ENCODE measurements at regions not wholly inside any gene's neighbourhood (a gene's known extent, or its start where the extent isn't known, plus 50 kb on each side); places are given as distances from the start of the nearest gene placed in this dataset.

DNA sequence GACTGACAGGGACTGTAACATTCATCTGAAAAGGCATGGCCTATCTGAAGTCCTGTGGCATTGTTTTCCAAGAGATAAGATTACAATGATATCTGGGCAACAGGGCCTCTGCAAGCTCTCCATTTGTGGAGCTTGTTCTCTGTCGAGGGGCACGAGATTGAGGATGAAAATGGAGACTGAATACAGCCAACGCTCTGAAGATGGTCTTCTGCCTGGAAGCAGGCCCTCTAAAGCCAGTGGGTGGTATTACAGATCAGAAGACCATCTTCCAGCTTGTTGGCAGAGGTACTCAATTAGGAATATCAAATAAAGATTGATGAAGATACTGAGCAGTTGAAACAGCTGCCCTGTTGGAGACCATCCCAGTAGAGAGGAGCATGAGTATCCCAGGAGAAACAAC lies 288.2 kb downstream of the CENPW start:
- Histone ChIP-seq H3K36me3 (no peaks in the 10 kb centered on the region), H3K27me3 (ENCODE audit: low read depth) (no peaks in the 10 kb centered on the region), H3K27ac (replicated peaks) (no peak overlapping the region), H3K4me3 (no peak overlapping the region), H3K9me3 (replicated peaks) (no peaks in the 10 kb centered on the region), H3K4me1 (no peaks in the 10 kb centered on the region)
- DNase-seq, result no peak
- intact Hi-C loops (cut with micrococcal nuclease), result no loop called here
- TF ChIP-seq, protein P1, sequence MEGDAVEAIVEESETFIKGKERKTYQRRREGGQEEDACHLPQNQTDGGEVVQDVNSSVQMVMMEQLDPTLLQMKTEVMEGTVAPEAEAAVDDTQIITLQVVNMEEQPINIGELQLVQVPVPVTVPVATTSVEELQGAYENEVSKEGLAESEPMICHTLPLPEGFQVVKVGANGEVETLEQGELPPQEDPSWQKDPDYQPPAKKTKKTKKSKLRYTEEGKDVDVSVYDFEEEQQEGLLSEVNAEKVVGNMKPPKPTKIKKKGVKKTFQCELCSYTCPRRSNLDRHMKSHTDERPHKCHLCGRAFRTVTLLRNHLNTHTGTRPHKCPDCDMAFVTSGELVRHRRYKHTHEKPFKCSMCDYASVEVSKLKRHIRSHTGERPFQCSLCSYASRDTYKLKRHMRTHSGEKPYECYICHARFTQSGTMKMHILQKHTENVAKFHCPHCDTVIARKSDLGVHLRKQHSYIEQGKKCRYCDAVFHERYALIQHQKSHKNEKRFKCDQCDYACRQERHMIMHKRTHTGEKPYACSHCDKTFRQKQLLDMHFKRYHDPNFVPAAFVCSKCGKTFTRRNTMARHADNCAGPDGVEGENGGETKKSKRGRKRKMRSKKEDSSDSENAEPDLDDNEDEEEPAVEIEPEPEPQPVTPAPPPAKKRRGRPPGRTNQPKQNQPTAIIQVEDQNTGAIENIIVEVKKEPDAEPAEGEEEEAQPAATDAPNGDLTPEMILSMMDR (IDR thresholded peaks at IDR 0.05; ENCODE audit: borderline replicate concordance), result no peak

- H3K27me3 ChIP-seq (ENCODE audit: low read depth), result no peaks in the 10 kb centered on the region
- H3K9me3 ChIP-seq (replicated peaks), result no peaks in the 10 kb centered on the region
- no peak overlapping the region for H3K4me3 ChIP-seq
- intact Hi-C loops (cut with micrococcal nuclease), result no loop called here
- H3K27ac ChIP-seq (replicated peaks), result no peak overlapping the region
- no peaks in the 10 kb centered on the region for H3K36me3 ChIP-seq
- TF ChIP-seq, protein P1 (IDR thresholded peaks at IDR 0.05; ENCODE audit: borderline replicate concordance), result no peak
- DNase-seq, result no peak
- no peaks in the 10 kb centered on the region for H3K4me1 ChIP-seq
These were observed 291.4 kb downstream of the CENPW start for GRCh38 chr6:126631363-126631762.

DNA sequence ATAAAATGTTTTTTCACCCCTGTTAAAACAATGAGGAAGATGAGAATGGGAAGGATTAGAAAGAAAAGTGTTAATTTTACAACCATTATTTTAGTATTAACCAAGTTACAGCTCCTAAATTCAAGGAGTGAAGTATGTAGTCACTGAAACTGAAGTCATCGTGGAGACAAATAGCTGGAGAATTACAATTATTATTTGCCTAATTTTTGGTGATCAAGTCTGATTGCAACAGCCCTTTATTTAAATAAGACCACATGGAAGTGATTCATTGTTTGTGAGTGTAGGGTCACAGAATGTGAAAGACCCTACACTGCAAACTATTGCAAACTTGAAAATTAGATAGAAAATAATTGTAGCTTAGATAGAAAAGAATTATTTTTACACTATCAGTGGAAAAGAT lies 292.4 kb downstream of the CENPW start:
- H3K27ac ChIP-seq (replicated peaks), result no peak overlapping the region
- DNase-seq, result no peak
- TF ChIP-seq, protein P1 (IDR thresholded peaks at IDR 0.05; ENCODE audit: borderline replicate concordance), result no peak

GRCh38 chr6:126633373-126633772 lies 293.5 kb downstream of the CENPW start:
- Histone ChIP-seq H3K27ac (replicated peaks) (no peak overlapping the region), H3K27me3 (ENCODE audit: low read depth) (no peaks in the 10 kb centered on the region), H3K9me3 (replicated peaks) (no peaks in the 10 kb centered on the region), H3K4me1 (no peaks in the 10 kb centered on the region), H3K4me3 (no peak overlapping the region), H3K36me3 (no peaks in the 10 kb centered on the region)
- TF ChIP-seq, protein P1 (IDR thresholded peaks at IDR 0.05; ENCODE audit: borderline replicate concordance), result no peak
- intact Hi-C loops (cut with micrococcal nuclease), result no loop called here
- no peak for DNase-seq

More for the DNA sequence above, 292.4 kb downstream of the CENPW start:
- H3K4me3 ChIP-seq, result no peak overlapping the region
- H3K27me3 ChIP-seq (ENCODE audit: low read depth), result no peaks in the 10 kb centered on the region
- no peaks in the 10 kb centered on the region for H3K9me3 ChIP-seq (replicated peaks)
- intact Hi-C loops (cut with micrococcal nuclease), result no loop called here
- no peaks in the 10 kb centered on the region for H3K36me3 ChIP-seq
- no peaks in the 10 kb centered on the region for H3K4me1 ChIP-seq

DNA sequence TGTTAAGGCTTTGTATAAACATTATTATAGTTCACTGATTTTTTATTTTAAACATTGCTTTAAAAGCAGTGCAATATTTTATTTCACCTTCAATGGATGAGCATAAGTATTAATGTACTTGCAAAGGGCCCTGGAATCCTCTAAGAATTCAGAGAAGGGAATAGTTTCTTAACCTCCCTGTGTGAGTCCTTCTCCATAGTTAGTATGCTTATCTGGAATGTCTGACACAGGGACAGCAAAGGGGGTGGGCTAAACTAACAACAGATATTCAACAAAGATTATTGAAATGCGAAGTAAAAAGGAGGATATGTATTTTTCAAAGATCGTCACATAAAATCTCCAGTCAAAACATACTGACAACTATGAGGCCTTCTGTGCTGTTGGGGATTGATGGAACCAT lies 300.4 kb downstream of the CENPW start:
- TF ChIP-seq, protein P1 (IDR thresholded peaks at IDR 0.05; ENCODE audit: borderline replicate concordance), result no peak
- no peak overlapping the region for H3K27ac ChIP-seq (replicated peaks)
- H3K4me3 ChIP-seq, result no peak overlapping the region

GRCh38 chr6:126640921-126641320 lies 301.0 kb downstream of the CENPW start:
- H3K4me1 ChIP-seq, result no peaks in the 10 kb centered on the region
- H3K9me3 ChIP-seq (replicated peaks), result peaks cover 10% of the 10 kb centered on the region
- H3K27me3 ChIP-seq (ENCODE audit: low read depth), result no peaks in the 10 kb centered on the region
- TF ChIP-seq, protein P1 (IDR thresholded peaks at IDR 0.05; ENCODE audit: borderline replicate concordance), result no peak
- no peak overlapping the region for H3K27ac ChIP-seq (replicated peaks)
- DNase-seq, result no peak
- no peaks in the 10 kb centered on the region for H3K36me3 ChIP-seq
- no peak overlapping the region for H3K4me3 ChIP-seq
- intact Hi-C loops (cut with micrococcal nuclease), result no loop called here

More for the DNA sequence above, 300.4 kb downstream of the CENPW start:
- intact Hi-C loops (cut with micrococcal nuclease), result no loop called here
- DNase-seq, result no peak
- H3K9me3 ChIP-seq (replicated peaks), result peaks cover 10% of the 10 kb centered on the region
- no peaks in the 10 kb centered on the region for H3K4me1 ChIP-seq
- H3K36me3 ChIP-seq, result no peaks in the 10 kb centered on the region
- H3K27me3 ChIP-seq (ENCODE audit: low read depth), result no peaks in the 10 kb centered on the region

Data from left ventricle myocardium inferior (tissue), 1 donor.